ENCODE measurements at regions not wholly inside any gene's neighbourhood (a gene's known extent, or its start where the extent isn't known, plus 50 kb on each side); places are given as distances from the start of the nearest gene placed in this dataset.
"Not testable (repeated sequence)": the region's sequence is repeated elsewhere in the genome, so short reads cannot be mapped to it uniquely, and the experiment has no call there.

GRCh38 chr10:78579576-78579975 lies 489.2 kb upstream of the ZMIZ1 start:
- DNase-seq: no peak

- no peak for DNase-seq
Measured at GRCh38 chr10:78579995-78580394, 488.8 kb upstream of the ZMIZ1 start.

GRCh38 chr10:78581133-78581694 lies 487.6 kb upstream of the ZMIZ1 start:
- DNase-seq: no peak

GRCh38 chr10:78582540-78582939 lies 486.2 kb upstream of the ZMIZ1 start:
- no peak for DNase-seq

- DNase-seq: no peak
Measured at GRCh38 chr10:78584266-78584665, 484.5 kb upstream of the ZMIZ1 start.

GRCh38 chr10:78584681-78585080 lies 484.1 kb upstream of the ZMIZ1 start:
- DNase-seq: no peak

- DNase-seq: no peak
Measured at GRCh38 chr10:78585952-78586351, 482.8 kb upstream of the ZMIZ1 start.

- no peak for DNase-seq
Measured at GRCh38 chr10:78588194-78588811, 480.5 kb upstream of the ZMIZ1 start.

- no peak for DNase-seq
Measured at GRCh38 chr10:78589687-78590086, 479.1 kb upstream of the ZMIZ1 start.

- no peak for DNase-seq
Measured at GRCh38 chr10:78591066-78591465, 477.7 kb upstream of the ZMIZ1 start.

- DNase-seq: no peak
Measured at GRCh38 chr10:78594559-78595268, 474.1 kb upstream of the ZMIZ1 start.

- DNase-seq: no peak
Measured at GRCh38 chr10:78595269-78595619, 473.5 kb upstream of the ZMIZ1 start.

GRCh38 chr10:78596556-78596955 lies 472.2 kb upstream of the ZMIZ1 start:
- DNase-seq: no peak

GRCh38 chr10:78597796-78598555 lies 470.8 kb upstream of the ZMIZ1 start:
- DNase-seq: no peak

GRCh38 chr10:78599122-78599853 lies 469.5 kb upstream of the ZMIZ1 start:
- no peak for DNase-seq

GRCh38 chr10:78600121-78600665 lies 468.6 kb upstream of the ZMIZ1 start:
- no peak for DNase-seq

- no peak for DNase-seq
Measured at GRCh38 chr10:78600740-78601139, 468.0 kb upstream of the ZMIZ1 start.

- DNase-seq: no peak
Measured at GRCh38 chr10:78602201-78602932, 466.4 kb upstream of the ZMIZ1 start.

- no peak for DNase-seq
Measured at GRCh38 chr10:78604286-78604685, 464.5 kb upstream of the ZMIZ1 start.

- DNase-seq: no peak
Measured at GRCh38 chr10:78604721-78605120, 464.0 kb upstream of the ZMIZ1 start.

GRCh38 chr10:78605800-78606350 lies 462.9 kb upstream of the ZMIZ1 start:
- DNase-seq: no peak

GRCh38 chr10:78606766-78607165 lies 462.0 kb upstream of the ZMIZ1 start:
- DNase-seq: not testable (repeated sequence)

Data from SIG-M5 (cell line).